ENCODE measurements at regions not wholly inside any gene's neighbourhood (a gene's known extent, or its start where the extent isn't known, plus 50 kb on each side); places are given as distances from the start of the nearest gene placed in this dataset.

DNA sequence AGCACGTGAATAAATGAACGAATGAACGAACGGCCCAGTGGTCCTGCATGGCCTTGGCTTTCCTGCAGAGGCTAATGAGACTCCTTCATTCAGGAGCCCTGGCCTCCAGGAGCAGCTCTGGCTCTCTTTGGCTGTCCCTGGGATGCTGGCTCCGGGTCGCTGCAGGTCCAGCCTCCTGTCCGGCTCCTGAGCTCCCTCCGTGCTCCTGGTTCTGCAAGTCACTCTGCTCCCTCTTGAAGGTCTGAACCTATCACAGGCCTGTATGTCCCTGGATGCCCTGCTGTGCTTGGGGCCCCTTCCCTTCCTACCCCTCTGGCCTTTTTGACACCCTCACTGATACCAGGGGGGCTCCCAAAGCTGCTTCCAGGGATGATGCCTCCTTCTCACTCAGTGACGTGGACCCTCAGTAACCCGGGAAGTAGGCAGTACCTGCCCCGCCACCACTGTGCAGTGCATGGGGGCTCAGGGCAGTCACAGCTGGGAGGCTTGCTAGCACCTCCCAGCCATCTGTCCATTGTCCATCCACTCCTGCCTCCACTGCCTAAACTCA lies 133.7 kb upstream of the C14orf180 start:
- TF ChIP-seq, protein P1, sequence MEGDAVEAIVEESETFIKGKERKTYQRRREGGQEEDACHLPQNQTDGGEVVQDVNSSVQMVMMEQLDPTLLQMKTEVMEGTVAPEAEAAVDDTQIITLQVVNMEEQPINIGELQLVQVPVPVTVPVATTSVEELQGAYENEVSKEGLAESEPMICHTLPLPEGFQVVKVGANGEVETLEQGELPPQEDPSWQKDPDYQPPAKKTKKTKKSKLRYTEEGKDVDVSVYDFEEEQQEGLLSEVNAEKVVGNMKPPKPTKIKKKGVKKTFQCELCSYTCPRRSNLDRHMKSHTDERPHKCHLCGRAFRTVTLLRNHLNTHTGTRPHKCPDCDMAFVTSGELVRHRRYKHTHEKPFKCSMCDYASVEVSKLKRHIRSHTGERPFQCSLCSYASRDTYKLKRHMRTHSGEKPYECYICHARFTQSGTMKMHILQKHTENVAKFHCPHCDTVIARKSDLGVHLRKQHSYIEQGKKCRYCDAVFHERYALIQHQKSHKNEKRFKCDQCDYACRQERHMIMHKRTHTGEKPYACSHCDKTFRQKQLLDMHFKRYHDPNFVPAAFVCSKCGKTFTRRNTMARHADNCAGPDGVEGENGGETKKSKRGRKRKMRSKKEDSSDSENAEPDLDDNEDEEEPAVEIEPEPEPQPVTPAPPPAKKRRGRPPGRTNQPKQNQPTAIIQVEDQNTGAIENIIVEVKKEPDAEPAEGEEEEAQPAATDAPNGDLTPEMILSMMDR (conservative IDR thresholded peaks at IDR 0.05 in 1 of 2, IDR thresholded peaks at IDR 0.05 in 1 of 2; ENCODE audit: low read depth in 1 of 2, low read length in 2 of 2): no peak
- no peak for TF ChIP-seq EZH2 (IDR thresholded peaks at IDR 0.05; ENCODE audit: low read length, missing control alignments)
